ENCODE measurements at regions not wholly inside any gene's neighbourhood (a gene's known extent, or its start where the extent isn't known, plus 50 kb on each side); places are given as distances from the start of the nearest gene placed in this dataset.
"Not testable (repeated sequence)": the region's sequence is repeated elsewhere in the genome, so short reads cannot be mapped to it uniquely, and the experiment has no call there.

- no peak for DNase-seq
Measured at GRCh38 chr17:20774472-20775135, 195.1 kb downstream of the CDRT15L2 start.

- DNase-seq, result no peak
Measured at GRCh38 chr17:20775331-20775730, 195.8 kb downstream of the CDRT15L2 start.

DNA sequence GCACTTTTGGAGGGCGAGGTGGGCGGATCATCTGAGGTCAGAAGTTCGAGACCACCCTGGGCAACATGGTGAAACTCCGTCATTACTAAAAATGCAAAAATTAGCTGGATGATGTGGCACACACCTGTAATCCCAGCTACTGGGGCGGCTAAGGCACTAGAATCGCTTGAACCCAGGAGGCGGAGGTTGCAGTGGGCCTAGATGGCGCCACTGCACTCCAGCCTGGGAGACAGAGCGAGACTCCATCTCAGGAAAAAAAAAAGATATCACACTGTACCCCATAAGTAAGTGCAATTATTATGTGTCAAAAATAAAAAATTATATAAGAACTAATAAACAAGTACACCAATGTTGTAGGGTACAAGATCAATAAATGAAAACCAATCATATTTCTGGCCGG lies 200.0 kb downstream of the CDRT15L2 start:
- DNase-seq, result no peak

GRCh38 chr17:20781260-20781659 lies 201.7 kb downstream of the CDRT15L2 start:
- no peak for DNase-seq

DNA sequence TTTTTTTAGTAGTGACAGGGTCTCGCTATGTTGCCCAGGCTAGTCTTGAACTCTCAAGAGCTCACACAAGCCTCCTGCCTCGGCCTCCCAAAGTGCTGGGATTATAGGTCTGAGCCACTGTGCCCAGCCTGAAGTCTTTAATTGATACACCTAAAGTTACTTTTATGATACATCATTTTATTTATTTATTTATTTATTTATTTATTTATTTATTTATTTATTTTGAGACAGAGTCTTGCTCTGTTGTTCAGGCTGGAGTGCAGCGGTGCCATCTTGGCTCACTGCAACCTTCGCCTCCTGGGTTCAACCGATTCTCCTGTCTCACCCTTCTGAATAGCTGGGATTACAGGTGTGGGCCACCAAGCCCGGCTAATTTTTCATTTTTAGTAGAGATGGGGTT lies 202.3 kb downstream of the CDRT15L2 start:
- DNase-seq, result not testable (repeated sequence)

DNA sequence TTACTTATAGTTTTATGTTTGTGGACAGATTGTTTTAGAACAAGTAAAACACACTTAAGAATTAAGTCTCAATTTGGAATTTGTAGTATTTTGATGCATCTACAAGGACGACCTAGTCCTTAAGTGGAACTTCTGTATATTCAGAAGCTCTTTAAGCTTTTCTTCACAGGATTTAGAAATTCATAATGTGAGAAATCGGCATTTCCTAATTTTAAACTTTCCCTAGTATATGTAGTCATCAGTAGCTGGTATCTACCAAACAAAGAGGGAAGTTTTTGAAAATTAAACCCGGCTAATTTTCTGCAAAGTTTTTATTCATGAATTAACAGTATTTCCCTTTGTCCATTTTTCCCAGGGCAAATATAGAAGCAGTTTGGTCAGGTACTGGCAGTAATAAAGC lies 203.6 kb downstream of the CDRT15L2 start:
- DNase-seq, result no peak

- no peak for DNase-seq
Measured at GRCh38 chr17:20784100-20784665, 204.7 kb downstream of the CDRT15L2 start.

DNA sequence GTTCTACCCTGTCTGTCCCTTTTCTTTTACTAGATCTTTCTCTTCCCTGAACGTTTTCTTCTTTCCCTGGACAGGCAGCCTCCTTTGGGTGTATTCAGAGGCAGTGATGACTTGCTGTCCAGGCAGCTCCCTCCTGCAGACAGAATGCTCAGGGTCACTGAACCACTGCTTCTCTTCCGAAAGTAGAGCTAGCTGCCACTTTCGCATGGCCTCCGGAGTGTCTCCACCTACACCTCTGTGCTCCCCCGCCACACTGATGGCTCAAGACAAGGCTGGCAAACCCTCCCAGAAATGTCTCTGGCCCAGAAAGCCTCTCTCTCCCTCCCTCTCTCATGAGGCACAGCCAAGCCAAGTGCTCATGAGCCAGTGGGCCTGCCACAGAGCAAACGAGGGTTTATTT lies 207.8 kb downstream of the CDRT15L2 start:
- no peak for DNase-seq

DNA sequence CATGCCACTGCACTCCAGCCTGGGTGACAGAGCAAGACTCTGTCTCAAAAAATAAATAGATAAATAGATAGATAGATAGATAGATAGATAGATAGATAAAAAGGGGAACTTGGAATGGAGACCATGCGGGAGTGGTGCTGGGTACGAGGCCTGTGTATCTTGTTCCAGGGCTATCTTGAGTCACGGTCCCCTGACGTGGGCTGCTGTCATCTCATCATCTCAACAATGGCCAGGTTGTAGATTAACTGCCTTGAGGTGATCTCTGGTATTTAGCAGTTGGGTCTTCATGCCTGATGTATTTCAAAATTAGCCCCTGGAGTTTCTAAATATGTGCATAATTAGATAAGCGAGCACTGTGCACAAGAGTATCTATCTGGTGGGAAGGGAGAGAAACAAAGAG lies 212.1 kb downstream of the CDRT15L2 start:
- DNase-seq, result no peak

DNA sequence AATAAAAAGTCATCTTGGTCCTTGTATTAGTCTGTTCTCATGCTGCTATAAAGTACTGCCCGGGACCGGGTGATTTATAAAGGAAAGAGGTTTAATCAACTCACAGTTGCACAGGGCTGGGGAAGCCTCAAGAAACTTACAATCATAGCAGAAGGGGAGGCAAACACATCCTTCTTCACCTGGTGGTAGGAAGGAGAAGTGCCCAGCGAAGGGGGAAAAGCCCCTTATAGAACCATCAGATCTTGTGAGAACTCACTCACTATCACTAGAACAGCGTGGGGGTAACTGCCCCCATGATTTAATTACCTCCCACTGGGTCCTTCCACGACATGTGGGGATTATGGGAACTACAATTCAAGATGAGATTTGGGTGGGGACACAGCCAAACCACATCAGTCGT lies 215.0 kb downstream of the CDRT15L2 start:
- DNase-seq, result not testable (repeated sequence)

DNA sequence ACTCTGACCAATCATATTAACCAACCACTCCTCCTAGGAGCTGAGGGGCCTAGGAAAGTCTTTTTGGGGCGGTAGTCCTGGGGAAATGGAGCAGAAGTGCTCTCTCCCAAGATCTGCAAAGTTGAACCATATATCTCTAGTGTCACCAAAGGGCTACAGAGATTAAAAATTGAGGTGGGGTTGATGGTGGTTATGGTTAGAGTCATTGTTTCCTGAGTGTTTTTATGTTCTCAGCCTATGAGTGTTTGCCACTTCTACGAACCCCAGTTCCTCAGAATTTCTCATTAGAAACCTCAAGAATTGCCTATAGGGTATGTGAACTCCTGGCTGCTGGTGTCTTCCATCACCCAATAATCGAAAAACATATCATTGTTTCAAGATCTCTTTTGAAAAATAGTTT lies 217.8 kb downstream of the CDRT15L2 start:
- DNase-seq, result no peak

DNA sequence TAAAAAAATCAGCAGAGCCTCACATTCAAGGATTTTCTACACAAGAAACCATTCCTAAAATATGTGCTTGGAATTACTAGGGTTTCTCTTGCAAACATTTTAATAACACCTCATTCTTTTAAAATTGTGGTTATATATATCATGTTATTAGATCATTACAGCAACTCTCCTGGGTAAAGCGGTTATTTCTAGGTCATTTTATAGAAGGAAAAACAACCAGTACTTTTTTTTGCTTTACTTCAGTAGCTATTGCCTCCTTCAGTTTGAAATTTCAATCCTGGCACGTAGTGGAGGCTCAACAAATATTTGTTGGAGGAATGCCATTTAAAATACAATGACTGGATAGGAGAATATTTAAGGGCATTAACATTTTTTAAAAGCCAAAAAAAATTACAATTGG lies 220.6 kb downstream of the CDRT15L2 start:
- no peak for DNase-seq

- no peak for DNase-seq
Measured at GRCh38 chr17:20805751-20806150, 226.2 kb downstream of the CDRT15L2 start.

DNA sequence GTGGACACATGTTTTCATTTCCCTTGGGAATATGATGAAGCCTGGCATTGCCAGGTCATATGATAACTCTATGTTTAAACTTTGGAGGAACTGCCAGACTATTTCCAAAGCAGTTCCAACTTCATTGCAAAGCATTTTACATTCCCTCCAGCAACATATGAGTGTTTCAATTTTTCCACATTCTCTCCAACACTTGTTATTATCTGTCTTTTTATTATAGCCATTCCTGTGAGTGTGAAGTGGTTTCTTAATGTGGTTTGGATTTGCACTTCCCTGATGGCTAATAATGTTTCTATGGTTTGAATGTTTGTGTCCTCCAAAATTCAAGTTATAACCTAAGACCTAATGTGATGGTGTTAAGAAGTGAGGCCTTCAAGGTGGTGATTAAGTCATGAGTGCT lies 228.0 kb downstream of the CDRT15L2 start:
- DNase-seq, result not testable (repeated sequence)

DNA sequence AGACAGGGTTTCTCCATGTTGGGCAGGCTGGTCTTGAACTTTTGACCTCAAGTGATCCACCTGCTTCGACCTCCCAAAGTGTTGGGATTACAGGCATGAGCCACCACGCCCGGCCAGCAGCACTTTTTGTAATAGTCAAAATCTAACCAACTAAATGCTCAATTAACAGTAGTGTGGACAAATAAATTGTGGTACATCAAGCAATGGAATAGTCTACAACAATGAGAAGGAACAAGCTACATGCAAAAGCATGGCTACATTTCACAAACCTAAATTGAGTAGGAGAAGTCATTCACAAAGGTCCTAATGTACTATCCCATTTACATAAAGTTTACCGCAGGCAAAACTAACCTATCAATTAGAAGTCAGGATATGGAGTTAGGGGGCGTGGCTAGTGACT lies 227.4 kb downstream of the USP22 start:
- not testable (repeated sequence) for DNase-seq

GRCh38 chr17:20823905-20824304 lies 218.9 kb downstream of the USP22 start:
- DNase-seq, result no peak

DNA sequence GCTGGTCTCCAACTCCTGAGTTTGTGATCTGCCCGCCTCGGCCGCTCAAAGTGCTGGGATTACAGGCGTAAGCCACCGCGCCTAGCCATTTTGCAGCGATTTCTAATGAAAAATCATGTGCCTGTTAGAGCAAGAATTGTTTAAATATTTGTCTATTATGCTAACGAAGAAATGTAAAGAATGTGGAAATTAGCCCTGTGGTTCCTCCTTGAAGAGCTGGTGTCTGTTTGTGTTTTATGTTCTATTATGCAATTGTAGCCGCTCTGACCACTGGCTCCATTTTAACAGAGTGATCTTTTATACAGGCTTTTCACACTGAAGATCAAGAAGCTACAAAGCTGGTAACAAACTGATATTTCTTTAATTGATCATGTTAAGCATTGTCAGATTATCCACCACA lies 217.3 kb downstream of the USP22 start:
- no peak for DNase-seq

GRCh38 chr17:20840453-20840852 lies 202.4 kb downstream of the USP22 start:
- DNase-seq, result not testable (repeated sequence)

DNA sequence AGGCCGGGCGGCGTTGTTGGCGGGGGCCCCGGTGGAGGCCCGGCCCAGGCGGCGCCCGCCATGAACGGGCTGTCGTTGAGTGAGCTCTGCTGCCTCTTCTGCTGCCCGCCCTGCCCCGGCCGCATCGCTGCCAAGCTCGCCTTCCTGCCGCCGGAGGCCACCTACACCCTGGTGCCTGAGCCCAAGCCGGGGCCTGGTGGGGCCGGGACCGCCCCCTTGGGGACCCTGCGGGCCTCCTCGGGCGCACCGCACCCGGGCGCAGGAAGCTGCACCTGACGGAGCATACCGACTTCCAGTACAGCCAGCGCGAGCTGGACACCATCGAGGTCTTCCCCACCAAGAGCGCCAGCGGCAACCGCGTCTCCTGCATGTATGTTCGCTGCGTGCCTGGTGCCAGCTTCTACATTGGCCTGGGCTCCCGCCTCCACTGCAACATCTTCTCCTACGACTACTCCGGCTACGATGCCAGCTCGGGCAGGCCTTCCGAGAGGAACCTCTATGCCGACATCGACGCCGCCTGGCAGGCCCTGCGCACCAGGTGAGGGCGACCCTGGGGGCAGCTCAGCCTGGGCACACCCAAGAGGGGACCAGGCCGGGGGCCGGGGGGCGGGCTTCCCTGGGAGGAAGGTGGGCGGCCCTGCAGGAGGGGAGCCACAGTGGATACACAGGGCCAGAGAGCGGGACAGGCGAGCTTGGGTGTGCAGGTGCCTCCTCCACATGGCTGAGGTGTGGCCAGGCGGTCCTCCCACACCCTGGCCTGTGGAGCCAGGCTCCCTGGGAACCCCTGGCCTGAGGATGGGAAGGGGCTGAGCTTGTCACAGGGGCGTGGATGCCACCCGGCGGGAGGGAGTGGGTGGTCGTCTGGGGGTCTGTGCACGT lies 201.6 kb downstream of the USP22 start:
- DNase-seq, result not testable (repeated sequence)

GRCh38 chr17:20842012-20842411 lies 200.8 kb downstream of the USP22 start:
- not testable (repeated sequence) for DNase-seq

DNA sequence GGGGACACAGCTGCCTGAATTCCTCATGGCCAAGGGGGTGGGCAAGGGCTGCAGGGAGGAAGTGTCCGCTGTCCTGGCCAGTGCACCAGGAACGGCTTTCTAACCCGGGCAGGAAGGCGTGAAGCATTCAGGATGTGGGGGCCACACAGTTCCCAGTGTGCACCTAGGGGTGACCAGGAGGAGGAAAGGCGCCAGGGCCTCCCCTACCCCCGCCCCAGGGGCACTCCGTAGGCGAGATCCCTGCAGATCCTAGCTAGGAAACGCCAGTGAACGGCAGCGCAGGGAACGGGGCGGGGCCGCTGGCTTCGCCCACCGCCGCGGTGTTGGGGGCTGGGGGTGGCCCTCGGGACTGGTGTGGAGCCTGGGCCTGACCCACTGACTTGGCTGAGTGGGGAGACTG lies 199.6 kb downstream of the USP22 start:
- not testable (repeated sequence) for DNase-seq

GRCh38 chr17:20843799-20844553 lies 198.8 kb downstream of the USP22 start:
- DNase-seq, result not testable (repeated sequence)

- DNase-seq, result not testable (repeated sequence)
Measured at GRCh38 chr17:20848869-20849443, 193.9 kb downstream of the USP22 start.
